Upper lobe of left lung (tissue), 4 donors: ENCODE measurements at regions not wholly inside any gene's neighbourhood (a gene's known extent, or its start where the extent isn't known, plus 50 kb on each side); places are given as distances from the start of the nearest gene placed in this dataset.

Experiments used
- CTCF ChIP-seq, 6 experiments: fragments of 450-650 bp in 4 of 6; fragments of 200-600 bp in 2 of 6; sonication (generic) in 2 of 6; IDR thresholded peaks; one replicate each; pipeline ENCODE4 v1.5.1; 2016 to 2019; ENCODE audit warnings: antibody characterized with exemption in 6 of 6
- POLR2A ChIP-seq, 4 donors: fragments of 450-650 bp; IDR thresholded peaks; one replicate each; pipeline ENCODE4 v1.5.1; 2016 to 2017; ENCODE audit warnings: antibody characterized with exemption in 4 of 4, mild to moderate bottlenecking in 2 of 4

- TF ChIP-seq CTCF (IDR thresholded peaks at IDR 0.05) (no peak), POLR2A (IDR thresholded peaks at IDR 0.05) (no peak)
These were observed 95.9 kb upstream of the FOXQ1 start for GRCh38 chr6:1215884-1216487.
